Activated T-cell treated with anti-CD3 and anti-CD28 coated beads, Interleukin-2, amount 50 U/mL, for 48 hours (primary cell): ENCODE measurements at regions not wholly inside any gene's neighbourhood (a gene's known extent, or its start where the extent isn't known, plus 50 kb on each side); places are given as distances from the start of the nearest gene placed in this dataset.
"Not testable (repeated sequence)": the region's sequence is repeated elsewhere in the genome, so short reads cannot be mapped to it uniquely, and the experiment has no call there.

Source experiments
- DNase-seq, 2 experiments: peaks; one replicate each; pipeline ENCODE4 v3.0.0-alpha.2; 2020

- DNase-seq, result no peak
Measured at GRCh38 chr12:16828891-16829290, 222.9 kb upstream of the LMO3 start.

- no peak for DNase-seq
Measured at GRCh38 chr12:16807731-16808130, 201.8 kb upstream of the LMO3 start.

- DNase-seq, result no peak
Measured at GRCh38 chr12:16796168-16796567, 190.2 kb upstream of the LMO3 start.

DNA sequence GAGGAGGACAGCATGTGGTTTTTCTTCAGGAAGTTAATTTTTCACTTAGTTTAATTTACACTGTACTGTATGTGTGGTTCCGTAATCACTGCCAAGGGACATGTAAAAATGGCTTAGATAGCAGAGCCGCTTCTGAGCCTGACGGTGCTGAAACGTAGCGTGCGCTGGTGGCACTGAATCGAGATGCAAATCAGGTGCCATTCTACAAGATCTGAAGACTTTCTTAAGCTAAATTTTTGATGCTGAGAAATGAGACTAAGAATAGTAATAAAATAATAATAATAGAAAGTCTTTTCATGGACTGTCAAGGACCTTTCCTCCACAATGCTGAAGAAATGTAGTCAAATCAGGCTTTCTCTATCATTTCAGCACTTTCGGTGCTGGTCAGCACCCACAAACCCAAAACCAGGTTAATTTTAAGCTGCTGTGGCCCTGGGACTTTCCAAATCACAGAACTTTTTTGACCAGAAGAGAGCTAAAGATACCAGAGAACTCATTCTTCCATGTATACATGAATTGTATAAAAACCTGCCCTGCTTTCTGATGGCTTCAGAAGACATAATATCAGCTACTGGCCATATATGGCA is 183.3 kb upstream of the LMO3 start:
- no peak for DNase-seq

GRCh38 chr12:16788506-16789203 is 182.7 kb upstream of the LMO3 start:
- no peak for DNase-seq

DNA sequence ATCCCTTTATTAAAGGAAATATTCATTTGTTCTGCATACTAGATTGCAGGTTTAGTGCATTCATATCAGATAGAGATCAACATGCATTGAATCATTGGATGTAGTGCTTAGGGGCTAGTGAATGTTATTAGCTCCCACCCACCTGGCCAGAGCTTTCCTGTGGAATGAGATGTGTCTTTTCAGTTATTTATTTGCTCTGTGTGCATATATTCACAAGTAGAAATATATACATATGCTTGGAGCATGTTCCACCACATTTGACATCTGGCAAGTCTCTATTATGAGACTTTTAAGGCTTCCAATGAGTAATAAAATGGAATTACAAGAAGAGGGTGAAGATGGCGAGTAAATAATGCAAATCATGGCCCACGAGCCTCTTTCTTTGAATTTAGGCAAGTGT is 180.0 kb upstream of the LMO3 start:
- no peak for DNase-seq

- no peak for DNase-seq
Measured at GRCh38 chr12:16785524-16785923, 179.6 kb upstream of the LMO3 start.

DNA sequence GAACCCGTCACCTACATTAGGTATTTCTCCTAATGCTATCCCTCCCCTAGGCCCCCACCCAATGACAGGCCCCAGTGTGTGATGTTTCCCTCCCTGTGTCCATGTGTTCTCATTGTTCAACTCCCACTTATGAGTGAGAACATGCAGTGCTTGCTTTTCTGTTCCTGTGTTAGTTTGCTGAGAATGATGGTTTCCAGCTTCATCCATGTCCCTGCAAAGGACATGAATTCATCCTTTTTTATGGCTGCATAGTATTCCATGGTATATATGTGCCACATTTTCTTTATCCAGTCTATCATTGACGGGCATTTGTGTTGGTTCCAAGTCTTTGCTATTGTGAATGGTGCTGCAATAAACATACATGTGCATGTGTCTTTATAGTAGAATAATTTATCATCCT is 163.2 kb upstream of the LMO3 start:
- not testable (repeated sequence) for DNase-seq

DNA sequence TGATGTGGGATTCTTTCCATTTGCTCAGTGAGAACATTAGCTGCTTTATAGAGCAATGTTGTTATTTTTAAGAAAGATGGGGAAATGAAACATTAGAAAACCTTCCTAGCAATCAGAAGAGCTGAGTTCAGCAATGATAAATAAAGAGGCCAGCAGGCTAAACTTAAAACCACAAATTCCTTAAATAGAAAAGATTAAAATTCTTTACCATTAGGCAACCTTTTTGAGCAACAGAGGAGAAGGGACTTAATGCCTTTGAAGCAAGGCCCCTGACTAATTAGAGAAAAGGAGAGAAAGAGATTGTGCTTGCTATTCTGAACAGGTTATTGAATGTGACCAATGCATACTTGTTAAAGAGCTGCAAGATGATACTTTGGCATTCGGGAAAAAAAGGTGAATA is 160.8 kb upstream of the LMO3 start:
- DNase-seq, result no peak

GRCh38 chr12:16763901-16764300 is 157.9 kb upstream of the LMO3 start:
- no peak for DNase-seq

GRCh38 chr12:16756833-16757555 is 151.0 kb upstream of the LMO3 start:
- DNase-seq, result no peak

DNA sequence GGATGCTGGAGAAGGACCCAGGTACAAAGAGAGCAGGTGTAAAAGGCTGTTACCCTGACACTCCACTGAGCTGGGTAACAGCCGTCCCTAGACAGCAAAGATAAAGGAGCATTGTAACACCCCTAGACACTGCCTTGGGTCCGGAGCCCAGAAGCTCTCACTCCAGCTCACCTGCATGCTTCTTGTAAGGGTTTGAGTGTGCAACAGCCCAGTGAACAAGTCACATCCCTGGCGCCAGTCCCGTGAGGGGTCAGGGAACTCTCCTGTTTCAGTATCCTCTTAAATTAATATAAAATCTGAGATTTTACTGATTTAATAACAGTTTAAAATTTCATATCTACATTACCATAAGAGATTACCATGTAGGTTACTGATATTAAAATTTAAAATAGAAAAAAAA is 124.8 kb upstream of the LMO3 start:
- DNase-seq, result no peak

GRCh38 chr12:16726879-16727278 is 120.9 kb upstream of the LMO3 start:
- no peak for DNase-seq

- DNase-seq, result no peak
Measured at GRCh38 chr12:16719713-16720416, 113.9 kb upstream of the LMO3 start.

- no peak for DNase-seq
Measured at GRCh38 chr12:16716928-16717327, 111.0 kb upstream of the LMO3 start.

GRCh38 chr12:16692099-16692498 is 86.1 kb upstream of the LMO3 start:
- no peak for DNase-seq

GRCh38 chr12:16691624-16692023 is 85.7 kb upstream of the LMO3 start:
- DNase-seq, result no peak

- DNase-seq, result no peak
Measured at GRCh38 chr12:16688200-16688599, 82.2 kb upstream of the LMO3 start.

DNA sequence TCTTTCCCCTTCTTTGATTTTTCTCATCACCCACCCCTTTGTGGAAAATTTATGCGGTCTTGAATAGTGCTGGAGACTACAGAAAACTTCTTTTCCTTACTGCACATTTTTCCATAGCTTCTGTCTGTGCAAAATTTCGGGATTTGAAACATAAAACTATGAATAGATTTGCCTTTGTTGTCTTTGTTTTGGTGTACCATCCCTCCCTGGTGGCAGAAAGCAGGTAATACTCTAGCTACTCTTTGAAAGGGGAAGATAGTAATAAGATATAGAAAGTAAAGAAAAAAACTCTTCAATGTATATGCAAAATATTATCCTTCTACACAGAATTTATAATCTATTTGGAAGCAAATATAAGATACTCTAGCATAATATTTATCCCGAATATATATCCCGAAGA is 79.1 kb upstream of the LMO3 start:
- no peak for DNase-seq

GRCh38 chr12:16681196-16681595 is 75.2 kb upstream of the LMO3 start:
- DNase-seq, result no peak

GRCh38 chr12:16675438-16675837 is 69.5 kb upstream of the LMO3 start:
- DNase-seq, result no peak

- DNase-seq, result no peak
Measured at GRCh38 chr12:16674885-16675284, 68.9 kb upstream of the LMO3 start.

DNA sequence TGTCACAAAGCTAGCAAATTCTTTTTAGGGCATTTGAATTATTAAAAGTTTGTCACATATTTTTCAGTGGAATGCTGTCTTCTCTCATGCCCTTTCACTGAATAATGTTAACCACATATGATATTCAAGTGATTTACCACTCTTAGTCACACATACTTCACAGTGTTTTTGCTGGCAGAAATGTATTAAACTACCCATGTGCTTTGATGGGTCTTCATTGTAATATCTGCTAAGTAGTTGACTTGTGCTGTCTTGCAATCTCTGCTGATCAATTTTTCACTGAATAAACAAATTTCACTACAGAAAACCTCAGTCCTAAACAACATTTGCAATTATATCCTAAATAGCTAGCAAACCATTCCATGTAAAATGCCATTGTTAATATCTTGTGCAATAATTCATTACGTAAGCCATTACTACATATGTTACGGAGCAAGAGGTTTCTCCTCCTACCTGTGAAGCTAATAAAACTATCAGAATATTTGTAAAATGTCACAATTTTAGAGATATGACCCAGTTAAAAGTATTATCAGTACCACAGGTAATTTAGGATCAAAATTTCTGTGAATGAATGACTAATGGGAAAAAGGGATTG is 64.6 kb upstream of the LMO3 start:
- DNase-seq, result no peak
